ENCODE measurements at regions not wholly inside any gene's neighbourhood (a gene's known extent, or its start where the extent isn't known, plus 50 kb on each side); places are given as distances from the start of the nearest gene placed in this dataset.

DNA sequence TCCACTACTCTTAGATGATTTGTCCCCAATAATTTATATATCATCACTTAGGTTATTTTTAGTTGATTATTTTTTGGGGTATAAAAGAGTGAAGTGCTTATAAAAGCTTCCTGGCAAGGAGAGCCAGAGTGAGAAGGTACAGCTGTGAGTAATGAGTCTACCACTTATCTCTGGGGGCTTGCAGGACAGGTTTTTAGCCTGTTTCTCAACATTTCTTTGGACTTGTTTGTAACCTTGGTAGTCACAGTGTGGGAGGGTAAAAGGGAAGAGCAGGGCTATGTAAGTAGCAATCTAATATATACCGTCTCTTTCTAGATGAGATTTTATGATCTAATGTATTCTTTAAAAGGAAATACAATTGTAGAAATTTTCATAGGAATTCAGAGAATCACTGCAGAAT lies 321.3 kb upstream of the GOLIM4 start:
- H3K4me1 ChIP-seq (ENCODE audit: control insufficient read depth, extremely low read depth, insufficient read depth, low read length), result no peaks in the 10 kb centered on the region
- TF ChIP-seq EZH2 (IDR thresholded peaks at IDR 0.05; ENCODE audit: low read length), result no peak
- TF ChIP-seq, protein P1, sequence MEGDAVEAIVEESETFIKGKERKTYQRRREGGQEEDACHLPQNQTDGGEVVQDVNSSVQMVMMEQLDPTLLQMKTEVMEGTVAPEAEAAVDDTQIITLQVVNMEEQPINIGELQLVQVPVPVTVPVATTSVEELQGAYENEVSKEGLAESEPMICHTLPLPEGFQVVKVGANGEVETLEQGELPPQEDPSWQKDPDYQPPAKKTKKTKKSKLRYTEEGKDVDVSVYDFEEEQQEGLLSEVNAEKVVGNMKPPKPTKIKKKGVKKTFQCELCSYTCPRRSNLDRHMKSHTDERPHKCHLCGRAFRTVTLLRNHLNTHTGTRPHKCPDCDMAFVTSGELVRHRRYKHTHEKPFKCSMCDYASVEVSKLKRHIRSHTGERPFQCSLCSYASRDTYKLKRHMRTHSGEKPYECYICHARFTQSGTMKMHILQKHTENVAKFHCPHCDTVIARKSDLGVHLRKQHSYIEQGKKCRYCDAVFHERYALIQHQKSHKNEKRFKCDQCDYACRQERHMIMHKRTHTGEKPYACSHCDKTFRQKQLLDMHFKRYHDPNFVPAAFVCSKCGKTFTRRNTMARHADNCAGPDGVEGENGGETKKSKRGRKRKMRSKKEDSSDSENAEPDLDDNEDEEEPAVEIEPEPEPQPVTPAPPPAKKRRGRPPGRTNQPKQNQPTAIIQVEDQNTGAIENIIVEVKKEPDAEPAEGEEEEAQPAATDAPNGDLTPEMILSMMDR (optimal IDR thresholded peaks at IDR 0.05 in 1 of 3, IDR thresholded peaks at IDR 0.05 in 1 of 3, conservative IDR thresholded peaks at IDR 0.05 in 1 of 3; ENCODE audit: extremely low read depth in 1 of 3, insufficient read depth in 2 of 3, low read length in 3 of 3), result no peak

GRCh38 chr3:168416446-168416845 lies 320.7 kb upstream of the GOLIM4 start:
- Histone ChIP-seq H2AFZ (ENCODE audit: control insufficient read depth, low read length) (no peak overlapping the region), H3K27me3 (ENCODE audit: control insufficient read depth, extremely low read depth, insufficient read depth, low read length) (no peaks in the 10 kb centered on the region), H3K9me1 (ENCODE audit: control insufficient read depth, extremely low read depth, insufficient read depth, low read length) (no peaks in the 10 kb centered on the region), H4K20me1 (ENCODE audit: control insufficient read depth, extremely low read depth, insufficient read depth, low read length) (no peaks in the 10 kb centered on the region), H3K36me3 (ENCODE audit: control insufficient read depth in 2 of 2, extremely low read depth in 1 of 2, insufficient read depth in 2 of 2, low read length in 2 of 2) (no peaks in the 10 kb centered on the region), H3K4me3 (ENCODE audit: control insufficient read depth in 2 of 3, extremely low read depth in 1 of 3, insufficient read depth in 2 of 3, low read depth in 1 of 3, low read length in 3 of 3) (no peak overlapping the region), H3K9ac (ENCODE audit: control insufficient read depth, extremely low read depth, insufficient read depth, low read length) (no peak overlapping the region), H3K4me2 (ENCODE audit: control insufficient read depth, extremely low read depth, insufficient read depth, low read depth, low read length) (no peak overlapping the region), H3K27ac (ENCODE audit: control insufficient read depth, insufficient read depth, low read length) (no peak overlapping the region), H3K4me1 (ENCODE audit: control insufficient read depth, extremely low read depth, insufficient read depth, low read length) (no peaks in the 10 kb centered on the region), H3K9me3 (ENCODE audit: control insufficient read depth, low read depth, low read length) (no peaks in the 10 kb centered on the region), H3K79me2 (ENCODE audit: control insufficient read depth, insufficient read depth, low read length) (no peaks in the 10 kb centered on the region)
- dilution Hi-C loops (cut with MboI; ENCODE audit: extremely low pct_ligation_motif_present, low sequenced_read_pairs), result no loop called here
- no peak for FAIRE-seq
- DNase-seq (ENCODE audit: low read depth, low spot score), result no peak
- TF ChIP-seq EZH2 (IDR thresholded peaks at IDR 0.05; ENCODE audit: low read length), result no peak
- TF ChIP-seq, protein P1 (optimal IDR thresholded peaks at IDR 0.05 in 1 of 3, IDR thresholded peaks at IDR 0.05 in 1 of 3, conservative IDR thresholded peaks at IDR 0.05 in 1 of 3; ENCODE audit: extremely low read depth in 1 of 3, insufficient read depth in 2 of 3, low read length in 3 of 3), result no peak

More for the DNA sequence above, 321.3 kb upstream of the GOLIM4 start:
- no peak overlapping the region for H3K4me2 ChIP-seq (ENCODE audit: control insufficient read depth, extremely low read depth, insufficient read depth, low read depth, low read length)
- H3K27me3 ChIP-seq (ENCODE audit: control insufficient read depth, extremely low read depth, insufficient read depth, low read length), result no peaks in the 10 kb centered on the region
- no peaks in the 10 kb centered on the region for H4K20me1 ChIP-seq (ENCODE audit: control insufficient read depth, extremely low read depth, insufficient read depth, low read length)
- H3K36me3 ChIP-seq (ENCODE audit: control insufficient read depth in 2 of 2, extremely low read depth in 1 of 2, insufficient read depth in 2 of 2, low read length in 2 of 2), result no peaks in the 10 kb centered on the region
- no peaks in the 10 kb centered on the region for H3K9me3 ChIP-seq (ENCODE audit: control insufficient read depth, low read depth, low read length)
- H3K4me3 ChIP-seq (ENCODE audit: control insufficient read depth in 2 of 3, extremely low read depth in 1 of 3, insufficient read depth in 2 of 3, low read depth in 1 of 3, low read length in 3 of 3), result no peak overlapping the region
- no peak overlapping the region for H3K9ac ChIP-seq (ENCODE audit: control insufficient read depth, extremely low read depth, insufficient read depth, low read length)
- H3K9me1 ChIP-seq (ENCODE audit: control insufficient read depth, extremely low read depth, insufficient read depth, low read length), result no peaks in the 10 kb centered on the region
- no peaks in the 10 kb centered on the region for H3K79me2 ChIP-seq (ENCODE audit: control insufficient read depth, insufficient read depth, low read length)
- no peak overlapping the region for H2AFZ ChIP-seq (ENCODE audit: control insufficient read depth, low read length)
- DNase-seq (ENCODE audit: low read depth, low spot score), result no peak
- H3K27ac ChIP-seq (ENCODE audit: control insufficient read depth, insufficient read depth, low read length), result no peak overlapping the region
- FAIRE-seq, result no peak
- dilution Hi-C loops (cut with MboI; ENCODE audit: extremely low pct_ligation_motif_present, low sequenced_read_pairs), result no loop called here

Data from keratinocyte (primary cell).